Vagina (tissue), 2 donors: ENCODE measurements at regions not wholly inside any gene's neighbourhood (a gene's known extent, or its start where the extent isn't known, plus 50 kb on each side); places are given as distances from the start of the nearest gene placed in this dataset.

Source experiments
- POLR2A ChIP-seq, 2 donors: fragments of 450-650 bp; IDR thresholded peaks; one replicate each; pipeline ENCODE4 v1.6.1; 2017; ENCODE audit warnings: antibody characterized with exemption in 2 of 2, mild to moderate bottlenecking in 2 of 2, moderate library complexity in 2 of 2
- TF ChIP-seq, protein P1 (sequence below), 3 experiments: fragments of 450-650 bp in 2 of 3; fragments of 200-600 bp in 1 of 3; sonication (generic) in 1 of 3; IDR thresholded peaks; one replicate each; pipeline ENCODE4 v1.5.1; 2017 to 2019; ENCODE audit warnings: antibody characterized with exemption in 3 of 3, mild to moderate bottlenecking in 2 of 3, moderate library complexity in 2 of 3

GRCh38 chr12:128204711-128205110, 62.3 kb upstream of the TMEM132C start:
- TF ChIP-seq, protein P1, sequence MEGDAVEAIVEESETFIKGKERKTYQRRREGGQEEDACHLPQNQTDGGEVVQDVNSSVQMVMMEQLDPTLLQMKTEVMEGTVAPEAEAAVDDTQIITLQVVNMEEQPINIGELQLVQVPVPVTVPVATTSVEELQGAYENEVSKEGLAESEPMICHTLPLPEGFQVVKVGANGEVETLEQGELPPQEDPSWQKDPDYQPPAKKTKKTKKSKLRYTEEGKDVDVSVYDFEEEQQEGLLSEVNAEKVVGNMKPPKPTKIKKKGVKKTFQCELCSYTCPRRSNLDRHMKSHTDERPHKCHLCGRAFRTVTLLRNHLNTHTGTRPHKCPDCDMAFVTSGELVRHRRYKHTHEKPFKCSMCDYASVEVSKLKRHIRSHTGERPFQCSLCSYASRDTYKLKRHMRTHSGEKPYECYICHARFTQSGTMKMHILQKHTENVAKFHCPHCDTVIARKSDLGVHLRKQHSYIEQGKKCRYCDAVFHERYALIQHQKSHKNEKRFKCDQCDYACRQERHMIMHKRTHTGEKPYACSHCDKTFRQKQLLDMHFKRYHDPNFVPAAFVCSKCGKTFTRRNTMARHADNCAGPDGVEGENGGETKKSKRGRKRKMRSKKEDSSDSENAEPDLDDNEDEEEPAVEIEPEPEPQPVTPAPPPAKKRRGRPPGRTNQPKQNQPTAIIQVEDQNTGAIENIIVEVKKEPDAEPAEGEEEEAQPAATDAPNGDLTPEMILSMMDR (IDR thresholded peaks at IDR 0.05) = no peak
- no peak for TF ChIP-seq POLR2A (IDR thresholded peaks at IDR 0.05)
